ENCODE measurements at regions not wholly inside any gene's neighbourhood (a gene's known extent, or its start where the extent isn't known, plus 50 kb on each side); places are given as distances from the start of the nearest gene placed in this dataset.

- Histone ChIP-seq H3K79me2 (ENCODE audit: control insufficient read depth, insufficient read depth, low read length, unreplicated experiment) (no peaks in the 10 kb centered on the region), H3K27me3 (ENCODE audit: insufficient read depth, low read length) (peaks cover 7% of the 10 kb centered on the region), H3K36me3 (ENCODE audit: insufficient read depth, low read length) (no peaks in the 10 kb centered on the region), H3K4me1 (ENCODE audit: control insufficient read depth, insufficient read depth, low read length, unreplicated experiment) (no peaks in the 10 kb centered on the region), H3K4me3 (ENCODE audit: low read depth, low read length) (no peak overlapping the region), H2AFZ (ENCODE audit: low read length, unreplicated experiment) (no peak overlapping the region), H3K27ac (ENCODE audit: low read depth, low read length) (no peak overlapping the region)
Observed at GRCh38 chr5:133662578-133662977, 50.2 kb upstream of the FSTL4 start.

Data from ACC112 (cell line).